NCI-H526 (cell line): ENCODE measurements at regions not wholly inside any gene's neighbourhood (a gene's known extent, or its start where the extent isn't known, plus 50 kb on each side); places are given as distances from the start of the nearest gene placed in this dataset.

Experiments
- DNase-seq, 2 experiments: peaks; one replicate each; lab custom pipeline; 2025; lab: John Stamatoyannopoulos, UW

DNA sequence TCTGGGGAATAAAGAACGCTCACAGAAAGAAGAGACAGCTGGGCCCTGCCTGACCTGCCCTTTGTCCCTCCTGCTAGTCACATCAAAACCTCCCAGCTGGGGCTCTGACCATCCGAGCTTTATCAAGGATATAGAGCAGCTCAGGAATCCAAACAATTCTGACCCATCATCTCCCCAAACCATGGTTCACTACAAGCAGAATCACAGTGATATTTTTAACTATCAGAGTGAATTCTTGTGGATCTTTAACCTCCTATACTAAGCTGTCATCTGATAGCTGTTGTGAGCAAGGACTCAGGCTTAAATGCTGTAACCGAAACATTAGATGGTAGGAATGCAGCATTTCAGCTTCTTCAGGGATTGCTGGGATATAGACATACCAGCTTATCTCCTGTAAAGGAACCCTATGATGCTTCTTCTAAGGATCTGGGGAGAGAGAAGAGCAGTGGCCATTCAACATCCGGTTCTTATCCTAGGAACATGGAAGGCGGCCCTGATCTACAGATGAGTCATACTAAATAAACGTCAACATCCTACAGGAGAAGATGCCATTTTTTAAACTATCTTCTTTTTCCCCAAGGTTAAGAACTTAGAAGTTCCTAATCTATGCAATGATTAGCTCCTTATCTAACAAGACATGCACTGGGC lies 84.7 kb upstream of the AKIP1 start:
- no peak for DNase-seq

DNA sequence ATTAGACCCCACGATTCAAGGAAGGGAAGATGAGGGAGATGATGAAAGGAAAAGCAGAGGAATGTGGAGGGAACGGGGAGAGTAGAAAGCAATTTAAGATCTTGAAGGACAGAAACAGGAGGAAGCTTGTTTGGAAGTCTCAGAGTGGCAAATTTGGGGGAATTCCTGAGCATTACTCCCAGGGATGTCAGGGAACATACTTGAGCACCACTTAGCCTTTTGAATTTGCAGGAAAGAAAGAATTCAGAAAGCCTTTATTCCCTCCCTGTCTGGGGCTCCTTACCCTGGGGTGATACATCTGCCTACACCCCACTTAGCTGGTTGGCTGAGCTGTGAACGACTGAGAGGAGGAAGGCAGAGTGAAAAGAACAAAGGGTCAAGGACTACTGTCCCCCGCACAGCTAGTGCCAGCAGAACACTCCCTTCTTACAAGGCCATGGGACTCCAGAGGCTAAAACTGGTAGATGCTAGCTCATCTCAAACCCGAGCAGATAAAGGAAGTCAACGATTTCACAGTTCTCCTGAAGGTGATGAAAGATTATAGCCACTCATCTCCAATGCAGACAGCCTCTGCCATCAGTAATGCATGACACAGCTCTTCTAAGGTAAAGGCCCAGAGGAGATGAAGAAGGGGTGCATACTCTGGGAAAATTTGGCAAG lies 84.0 kb upstream of the AKIP1 start:
- DNase-seq, result no peak

DNA sequence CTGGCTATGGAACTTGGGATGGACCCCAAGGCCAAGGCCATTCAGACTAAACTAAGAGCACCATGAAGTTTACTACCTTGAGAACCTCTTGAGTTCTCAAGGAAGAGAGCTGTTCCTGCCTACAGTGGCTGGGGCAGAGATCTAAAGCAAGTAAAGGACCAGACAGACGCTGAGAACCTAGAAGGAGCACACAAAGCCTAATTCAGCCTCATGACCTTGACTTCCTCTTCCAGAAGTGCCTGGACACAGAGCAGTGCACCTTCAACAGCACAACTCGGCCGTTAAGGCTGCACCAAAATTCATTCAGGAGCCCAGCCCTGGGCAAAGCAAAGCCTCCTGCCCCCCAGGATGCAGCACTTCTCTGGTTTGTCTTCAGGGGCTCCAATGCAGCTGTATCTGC lies 82.9 kb upstream of the AKIP1 start:
- no peak for DNase-seq

DNA sequence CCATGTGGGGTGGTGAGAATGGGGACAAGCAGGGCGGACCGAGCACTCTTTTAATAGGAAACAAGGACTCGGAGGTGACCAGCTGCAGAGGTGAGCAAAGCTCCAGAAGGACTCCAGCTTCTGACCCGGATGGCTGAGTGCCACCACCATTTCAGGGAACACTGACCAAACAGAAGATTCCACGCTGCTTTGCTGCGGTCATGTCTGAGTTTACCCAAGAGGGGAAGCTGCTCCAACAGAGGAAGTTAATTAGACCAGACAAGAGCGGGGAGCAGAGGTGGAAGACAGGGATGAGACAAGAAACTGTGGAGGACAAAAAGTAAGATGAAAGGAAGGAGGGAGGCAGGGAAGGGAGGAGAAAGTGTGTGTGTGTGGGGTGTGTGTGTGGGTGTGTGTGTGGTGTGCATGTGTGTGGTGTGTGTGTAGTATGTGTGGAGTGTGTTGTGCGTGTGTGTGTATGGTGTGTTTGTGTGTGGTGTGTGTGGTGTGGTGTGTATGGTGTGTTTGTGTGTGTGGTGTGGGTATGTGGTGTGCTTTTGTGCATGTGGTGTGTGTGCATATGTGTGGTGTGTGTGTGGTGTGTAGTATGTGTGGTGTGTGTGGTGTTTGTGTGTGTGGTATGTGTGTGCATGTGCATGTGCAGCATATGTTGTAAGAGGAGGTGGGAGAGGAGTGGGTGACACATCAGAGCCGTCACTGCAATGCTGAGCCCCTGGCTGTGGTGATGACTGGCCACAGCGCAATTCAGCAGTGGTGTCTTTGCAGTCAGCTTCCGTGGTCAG lies 82.2 kb upstream of the AKIP1 start:
- DNase-seq, result no peak

DNA sequence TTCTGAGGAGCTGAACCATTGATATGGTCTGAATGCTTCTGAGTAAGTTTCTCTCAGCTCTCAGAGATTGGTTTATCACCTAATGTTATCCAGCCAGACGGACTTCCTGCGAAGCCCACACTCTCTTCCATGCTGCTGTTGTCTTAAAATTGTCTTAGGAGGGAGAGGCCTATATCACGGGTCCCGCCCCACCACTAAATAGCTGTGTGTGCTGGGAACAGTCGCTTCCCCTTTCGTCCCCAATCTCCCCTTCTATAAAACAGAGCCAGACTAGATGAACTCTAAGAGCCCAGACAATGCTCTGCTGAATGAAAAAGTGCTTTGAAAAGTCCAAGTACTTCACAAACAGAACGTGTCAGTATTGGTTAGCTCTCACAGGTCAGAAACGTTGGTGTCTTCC lies 81.4 kb upstream of the AKIP1 start:
- DNase-seq, result no peak

DNA sequence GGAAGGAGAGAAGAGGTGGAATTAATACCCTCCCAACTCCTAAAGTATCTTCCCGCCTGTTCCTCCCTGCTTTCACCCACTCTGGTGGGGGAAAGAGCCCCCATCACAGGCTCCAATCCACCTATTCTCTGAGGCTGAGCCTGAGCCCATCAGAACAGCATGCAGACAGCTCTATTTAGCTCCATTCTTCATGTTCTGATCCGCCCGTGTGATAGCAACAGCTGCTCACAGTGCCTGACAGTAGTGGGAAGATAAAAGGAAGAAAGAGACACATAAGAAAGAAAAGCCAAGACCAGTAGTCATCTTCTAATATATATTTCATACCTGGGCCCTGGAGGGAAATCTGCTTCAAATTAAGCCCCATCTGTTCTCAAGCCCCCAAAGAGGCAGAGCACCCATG lies 80.3 kb upstream of the AKIP1 start:
- no peak for DNase-seq

DNA sequence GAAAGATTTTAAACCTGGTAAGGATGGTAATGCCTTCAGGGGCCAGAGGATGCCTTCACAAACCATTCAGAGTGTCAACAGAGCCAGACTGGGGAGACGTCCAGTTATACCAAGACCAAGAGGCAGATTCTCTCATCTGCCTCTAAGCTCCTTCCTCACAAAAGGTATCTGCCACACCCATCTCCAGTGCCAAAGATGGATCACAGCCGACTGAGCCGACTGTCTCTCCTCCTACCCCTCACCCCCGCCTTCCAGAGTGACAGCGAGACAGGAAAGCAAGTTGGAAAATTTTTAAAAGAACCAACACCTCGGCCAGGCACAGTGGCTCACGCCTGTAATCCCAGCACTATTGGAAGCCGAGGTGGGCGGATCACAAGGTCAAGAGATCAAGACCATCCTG lies 79.1 kb upstream of the AKIP1 start:
- DNase-seq, result no peak

DNA sequence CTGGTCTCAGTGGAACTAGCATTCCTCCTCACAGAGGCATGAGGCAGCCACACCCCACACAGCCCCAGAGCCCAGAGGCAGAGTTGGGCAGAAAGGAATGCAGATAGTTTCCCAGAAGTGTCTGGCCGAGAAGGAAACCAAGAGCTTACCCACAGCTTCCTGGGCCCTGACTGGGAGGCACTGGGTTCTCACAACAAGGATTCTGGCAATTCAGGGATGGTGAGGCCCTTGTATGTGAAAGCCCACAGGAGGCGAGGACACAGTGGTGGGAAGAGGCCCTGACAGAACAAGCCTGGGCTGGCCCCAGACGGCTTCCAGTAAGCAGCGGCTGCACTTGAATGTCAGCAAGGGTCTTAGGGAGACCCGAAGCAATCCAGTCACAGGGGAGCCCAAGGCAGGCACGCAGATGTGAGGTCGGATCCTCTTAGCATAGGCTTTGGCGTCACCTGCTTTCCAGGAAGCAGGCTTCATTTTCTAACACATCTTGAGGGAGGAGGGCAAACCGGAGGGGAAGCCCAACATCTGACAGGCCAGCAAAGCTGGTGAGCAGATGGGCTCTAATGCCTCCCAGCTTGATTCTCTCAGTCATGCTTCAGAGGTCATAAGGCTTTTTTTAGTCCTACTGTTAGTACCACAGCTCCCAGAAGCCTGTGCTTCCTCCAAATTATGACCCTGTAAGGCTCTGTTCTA lies 78.3 kb upstream of the AKIP1 start:
- DNase-seq, result peak; percentile 55 to 71

DNA sequence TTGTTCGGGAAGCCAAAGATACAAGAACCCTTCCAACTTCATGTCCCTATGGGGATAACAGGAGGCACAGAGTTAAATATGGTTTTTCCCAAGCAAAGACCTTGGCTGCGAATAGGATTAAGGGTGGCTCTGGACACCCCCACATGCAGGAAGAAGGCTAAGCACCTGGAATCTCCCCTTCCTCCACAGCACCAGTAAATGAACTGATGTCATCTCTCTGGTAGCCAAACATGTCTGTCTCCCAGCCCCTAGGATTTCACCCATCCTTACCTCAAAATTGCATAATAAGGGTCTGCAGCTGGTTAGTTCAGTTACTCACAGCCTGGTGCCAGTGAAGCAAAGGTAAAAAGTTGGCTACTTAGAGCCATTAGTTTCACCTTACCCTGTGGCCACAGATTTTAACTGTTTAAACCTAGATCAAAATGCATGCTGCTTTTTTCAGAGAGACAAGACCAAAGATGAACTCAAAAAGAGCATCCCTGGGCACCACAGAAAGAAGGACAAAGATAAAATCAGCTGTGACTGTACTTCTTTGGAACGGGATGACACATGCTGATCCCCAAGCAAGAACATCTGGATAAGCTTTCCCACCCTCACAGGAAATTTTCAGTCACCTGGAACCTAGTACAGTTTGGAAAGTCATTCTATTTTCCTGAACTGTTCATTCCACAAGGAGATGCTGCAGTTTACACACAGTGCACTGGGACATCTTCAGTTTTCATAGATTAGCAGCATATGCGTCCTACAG lies 77.2 kb upstream of the AKIP1 start:
- DNase-seq, result no peak

DNA sequence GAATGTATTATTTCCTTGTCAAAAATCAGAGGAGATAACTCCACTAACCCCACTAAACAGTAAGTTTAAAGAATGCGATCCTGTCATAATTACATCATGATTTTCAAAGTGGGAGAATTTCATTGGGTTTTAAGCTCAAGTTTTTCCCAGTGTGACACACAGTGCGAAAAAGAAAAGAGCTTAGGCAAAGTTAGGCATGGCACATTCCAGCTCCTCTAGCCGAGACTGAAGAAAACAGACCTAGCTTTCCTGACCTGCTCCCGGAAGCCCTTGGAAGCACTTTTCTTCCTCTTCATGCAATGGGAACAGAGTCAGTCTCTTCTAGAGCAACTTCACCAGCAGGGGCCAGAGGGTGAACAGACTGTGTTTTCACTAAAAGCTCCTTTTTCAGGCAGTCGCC lies 76.6 kb upstream of the AKIP1 start:
- no peak for DNase-seq

DNA sequence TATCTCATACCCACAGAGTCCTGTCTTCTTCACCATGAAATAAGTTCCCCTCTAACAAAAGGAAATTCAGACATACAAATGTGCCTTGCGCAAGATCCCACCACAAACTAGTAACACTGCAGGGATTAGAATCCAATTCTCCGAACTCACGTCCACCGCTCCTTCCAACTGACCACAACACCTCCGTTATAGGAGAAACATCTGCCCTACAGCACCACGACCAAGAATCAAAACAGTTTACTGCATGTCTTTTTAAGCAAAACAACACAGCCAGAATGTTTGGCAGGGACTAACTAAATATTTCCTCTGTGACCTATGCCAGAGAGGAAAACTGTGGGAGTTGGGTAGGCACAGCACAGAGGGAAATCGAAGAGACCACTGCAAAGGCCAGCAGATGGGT lies 72.7 kb upstream of the AKIP1 start:
- DNase-seq, result no peak

DNA sequence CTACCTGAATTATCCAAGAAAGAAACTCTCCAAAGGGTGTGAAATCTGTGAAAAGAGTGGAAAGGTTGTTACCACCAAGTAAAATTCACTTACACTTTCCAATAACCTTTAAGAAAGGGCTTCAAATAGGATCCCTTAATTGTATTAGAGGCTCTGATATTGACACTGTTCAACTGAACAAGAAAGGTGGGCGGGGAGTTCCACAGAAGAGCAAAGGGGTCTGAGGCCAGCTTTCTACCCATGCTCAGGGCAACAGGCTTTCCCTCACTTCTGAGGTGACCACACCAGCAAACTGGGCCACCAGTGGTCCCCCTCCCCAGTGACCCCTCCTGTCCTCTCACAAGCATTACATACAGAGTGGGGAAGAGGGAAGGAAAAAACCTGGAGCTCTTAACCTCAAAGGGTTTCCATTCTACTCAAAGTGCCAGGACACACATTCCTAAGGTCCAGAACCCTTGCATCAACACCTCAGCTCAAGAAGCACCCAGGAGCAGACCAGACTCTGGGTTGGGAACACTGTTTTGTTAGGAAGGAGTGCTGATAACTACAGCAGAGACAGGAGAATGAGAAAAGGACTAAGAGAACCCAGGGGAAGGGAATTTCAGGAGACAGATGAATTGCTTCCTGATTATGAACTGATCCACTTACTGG lies 71.6 kb upstream of the AKIP1 start:
- DNase-seq, result peak; percentile 28 to 37

DNA sequence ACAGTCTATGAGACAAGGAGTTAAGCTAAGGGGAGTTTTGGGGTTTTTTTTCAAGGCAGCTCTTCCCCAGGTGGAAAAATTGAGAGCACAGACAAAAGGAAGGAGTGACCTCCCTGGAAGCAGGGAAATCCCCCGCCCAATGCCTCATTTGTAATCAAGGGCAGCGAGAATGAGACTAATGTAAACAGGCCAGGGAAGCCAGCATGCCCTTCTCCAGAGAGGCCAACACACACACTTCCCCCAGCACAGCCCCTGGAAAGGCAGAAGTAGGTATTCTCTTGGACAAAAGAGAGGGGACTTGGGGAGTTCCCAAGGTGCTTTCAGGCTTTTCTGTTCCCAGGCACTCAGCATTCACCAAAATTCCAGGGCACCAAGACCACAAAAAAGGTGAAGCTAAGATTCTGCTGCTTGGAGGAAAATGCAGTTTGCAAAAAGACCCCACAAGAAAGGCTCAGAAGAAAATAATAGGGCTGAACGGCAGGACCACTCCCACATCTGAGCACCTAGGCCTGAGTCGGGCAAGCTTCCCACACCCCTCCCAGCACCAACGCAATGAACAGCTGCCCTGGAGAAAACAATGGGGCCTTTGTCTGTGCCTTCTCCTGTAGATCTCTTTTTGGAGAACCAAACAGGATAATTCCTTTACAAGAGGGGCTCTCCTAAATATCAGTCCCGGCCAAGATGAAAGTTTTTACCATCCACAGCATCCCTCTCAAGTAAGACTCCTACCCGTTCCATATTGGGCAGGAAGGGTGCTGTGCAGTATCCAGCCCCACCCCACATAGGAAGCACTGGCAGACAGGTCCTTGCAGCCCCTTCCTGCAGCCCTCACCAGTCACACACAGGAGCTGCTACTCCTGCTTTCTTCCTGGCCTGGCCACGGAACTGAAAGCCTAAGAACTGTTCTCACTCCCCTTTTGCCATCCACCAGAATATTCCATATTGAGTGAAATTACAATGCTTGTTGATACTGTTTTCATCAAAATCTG lies 70.7 kb upstream of the AKIP1 start:
- peak; percentile 87 to 94 for DNase-seq

DNA sequence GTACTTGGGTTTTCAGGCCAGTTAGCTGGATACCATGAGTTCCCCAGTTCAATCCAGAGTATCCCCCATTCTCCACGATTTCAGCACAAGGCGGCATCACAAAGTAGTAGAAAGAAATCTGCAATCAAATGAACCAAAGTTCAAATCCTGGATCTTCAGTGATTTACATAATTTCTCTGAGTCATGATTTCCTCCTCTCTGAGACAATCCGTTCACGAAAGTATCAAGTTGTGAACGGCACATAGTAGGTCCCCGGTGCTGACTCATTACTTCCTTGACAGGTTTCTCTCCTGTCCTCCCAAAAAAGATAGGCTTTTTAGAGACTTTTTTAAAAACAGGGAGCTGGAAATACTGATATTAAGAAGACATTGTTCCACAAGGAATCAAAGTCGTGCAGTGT lies 69.1 kb upstream of the AKIP1 start:
- no peak for DNase-seq

DNA sequence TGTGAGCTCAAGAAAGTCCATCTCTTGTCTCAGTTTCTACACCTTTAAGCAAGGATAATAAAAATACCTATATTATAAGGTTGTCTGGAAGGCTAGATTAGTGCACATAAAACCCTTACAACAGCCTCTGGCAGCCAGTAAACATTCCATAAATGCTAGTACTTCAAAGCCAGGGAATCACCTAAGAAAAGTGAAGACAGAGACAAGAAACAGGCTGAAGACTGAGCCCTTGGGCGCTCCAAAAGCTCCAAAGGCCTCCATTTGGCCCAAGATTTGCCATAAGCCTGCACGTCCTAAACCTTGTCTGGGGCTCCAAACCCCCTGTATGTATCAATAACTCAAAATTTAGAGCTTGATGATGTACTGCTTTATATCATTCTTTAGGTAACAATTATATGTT lies 52.2 kb upstream of the AKIP1 start:
- DNase-seq, result no peak
